ENCODE measurements at regions not wholly inside any gene's neighbourhood (a gene's known extent, or its start where the extent isn't known, plus 50 kb on each side); places are given as distances from the start of the nearest gene placed in this dataset.

DNA sequence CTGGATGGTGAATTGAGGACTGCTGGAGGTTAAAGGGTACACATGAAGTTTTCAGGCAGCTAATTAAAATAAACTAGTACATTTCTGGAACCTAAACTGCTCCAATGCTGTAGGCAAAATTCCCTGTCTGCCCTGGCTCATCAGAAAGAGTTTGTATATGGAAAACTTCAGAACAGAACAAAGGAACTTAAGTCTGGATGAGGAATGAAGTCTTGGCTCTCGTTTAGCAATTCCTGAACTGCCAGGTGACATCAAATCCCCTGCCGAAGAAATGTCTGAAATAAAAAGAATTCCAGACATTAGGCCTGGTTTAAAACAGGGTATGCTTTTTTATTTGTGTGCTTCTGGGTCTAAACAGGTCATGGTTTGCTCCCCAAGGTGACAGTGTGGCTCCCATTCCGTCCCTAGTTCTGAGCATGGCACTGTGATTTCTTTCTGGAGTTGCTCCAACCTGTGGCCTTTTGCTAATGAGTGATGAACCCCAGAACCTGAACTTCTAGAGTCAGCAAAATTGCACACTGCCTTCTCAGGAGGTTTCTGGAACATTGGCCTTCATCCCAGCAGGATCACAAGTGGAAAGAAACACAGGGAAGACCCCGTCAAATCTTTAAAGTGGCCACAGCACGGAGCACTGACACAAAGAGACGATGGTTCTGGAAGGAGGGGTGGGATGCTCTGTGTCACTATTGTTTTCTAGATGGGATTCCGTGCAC, 129.4 kb upstream of the NAA20 start:
- no peak overlapping the region for H3K27ac ChIP-seq (ENCODE audit: low read length)

GRCh38 chr20:19888269-19888671, 128.9 kb upstream of the NAA20 start:
- Histone ChIP-seq H3K4me3 (ENCODE audit: low read length) (no peak overlapping the region), H3K79me2 (ENCODE audit: low read length) (no peaks in the 10 kb centered on the region), H2AFZ (ENCODE audit: low read depth, low read length) (no peak overlapping the region), H3K9me3 (ENCODE audit: insufficient read depth, low read length) (no peaks in the 10 kb centered on the region), H3K36me3 (replicated peaks; ENCODE audit: low read depth, low read length) (no peaks in the 10 kb centered on the region), H3K27ac (ENCODE audit: low read length) (no peak overlapping the region), H3K27me3 (ENCODE audit: low read depth, low read length) (0 out of 2 replicates have a peak, but pooled peaks cover 10% of the 10 kb centered on the region), H3K4me2 (ENCODE audit: low read length) (no peak overlapping the region), H3K4me1 (ENCODE audit: low read length) (peaks cover 7% of the 10 kb centered on the region), H3K9ac (ENCODE audit: low read length) (no peak overlapping the region), H4K20me1 (ENCODE audit: insufficient read depth, low read length) (no peaks in the 10 kb centered on the region)
- no peak for TF ChIP-seq EZH2phosphoT487 (IDR thresholded peaks at IDR 0.05; ENCODE audit: low read depth)
- TF ChIP-seq, protein P1, sequence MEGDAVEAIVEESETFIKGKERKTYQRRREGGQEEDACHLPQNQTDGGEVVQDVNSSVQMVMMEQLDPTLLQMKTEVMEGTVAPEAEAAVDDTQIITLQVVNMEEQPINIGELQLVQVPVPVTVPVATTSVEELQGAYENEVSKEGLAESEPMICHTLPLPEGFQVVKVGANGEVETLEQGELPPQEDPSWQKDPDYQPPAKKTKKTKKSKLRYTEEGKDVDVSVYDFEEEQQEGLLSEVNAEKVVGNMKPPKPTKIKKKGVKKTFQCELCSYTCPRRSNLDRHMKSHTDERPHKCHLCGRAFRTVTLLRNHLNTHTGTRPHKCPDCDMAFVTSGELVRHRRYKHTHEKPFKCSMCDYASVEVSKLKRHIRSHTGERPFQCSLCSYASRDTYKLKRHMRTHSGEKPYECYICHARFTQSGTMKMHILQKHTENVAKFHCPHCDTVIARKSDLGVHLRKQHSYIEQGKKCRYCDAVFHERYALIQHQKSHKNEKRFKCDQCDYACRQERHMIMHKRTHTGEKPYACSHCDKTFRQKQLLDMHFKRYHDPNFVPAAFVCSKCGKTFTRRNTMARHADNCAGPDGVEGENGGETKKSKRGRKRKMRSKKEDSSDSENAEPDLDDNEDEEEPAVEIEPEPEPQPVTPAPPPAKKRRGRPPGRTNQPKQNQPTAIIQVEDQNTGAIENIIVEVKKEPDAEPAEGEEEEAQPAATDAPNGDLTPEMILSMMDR (IDR thresholded peaks at IDR 0.05; ENCODE audit: low read depth, low read length), result no peak

More for the DNA sequence above, 129.4 kb upstream of the NAA20 start:
- Histone ChIP-seq H2AFZ (ENCODE audit: low read depth, low read length) (no peak overlapping the region), H4K20me1 (ENCODE audit: insufficient read depth, low read length) (no peaks in the 10 kb centered on the region), H3K27me3 (ENCODE audit: low read depth, low read length) (peaks cover 13% of the 10 kb centered on the region; the same call in 1 of the 2 replicates), H3K36me3 (replicated peaks; ENCODE audit: low read depth, low read length) (no peaks in the 10 kb centered on the region), H3K9me3 (ENCODE audit: insufficient read depth, low read length) (no peaks in the 10 kb centered on the region), H3K4me2 (ENCODE audit: low read length) (no peak overlapping the region), H3K9ac (ENCODE audit: low read length) (no peak overlapping the region), H3K4me1 (ENCODE audit: low read length) (peaks cover 7% of the 10 kb centered on the region), H3K4me3 (ENCODE audit: low read length) (no peak overlapping the region), H3K79me2 (ENCODE audit: low read length) (no peaks in the 10 kb centered on the region)
- TF ChIP-seq, protein P1 (IDR thresholded peaks at IDR 0.05; ENCODE audit: low read depth, low read length), result no peak
- TF ChIP-seq EZH2phosphoT487 (IDR thresholded peaks at IDR 0.05; ENCODE audit: low read depth), result no peak

DNA sequence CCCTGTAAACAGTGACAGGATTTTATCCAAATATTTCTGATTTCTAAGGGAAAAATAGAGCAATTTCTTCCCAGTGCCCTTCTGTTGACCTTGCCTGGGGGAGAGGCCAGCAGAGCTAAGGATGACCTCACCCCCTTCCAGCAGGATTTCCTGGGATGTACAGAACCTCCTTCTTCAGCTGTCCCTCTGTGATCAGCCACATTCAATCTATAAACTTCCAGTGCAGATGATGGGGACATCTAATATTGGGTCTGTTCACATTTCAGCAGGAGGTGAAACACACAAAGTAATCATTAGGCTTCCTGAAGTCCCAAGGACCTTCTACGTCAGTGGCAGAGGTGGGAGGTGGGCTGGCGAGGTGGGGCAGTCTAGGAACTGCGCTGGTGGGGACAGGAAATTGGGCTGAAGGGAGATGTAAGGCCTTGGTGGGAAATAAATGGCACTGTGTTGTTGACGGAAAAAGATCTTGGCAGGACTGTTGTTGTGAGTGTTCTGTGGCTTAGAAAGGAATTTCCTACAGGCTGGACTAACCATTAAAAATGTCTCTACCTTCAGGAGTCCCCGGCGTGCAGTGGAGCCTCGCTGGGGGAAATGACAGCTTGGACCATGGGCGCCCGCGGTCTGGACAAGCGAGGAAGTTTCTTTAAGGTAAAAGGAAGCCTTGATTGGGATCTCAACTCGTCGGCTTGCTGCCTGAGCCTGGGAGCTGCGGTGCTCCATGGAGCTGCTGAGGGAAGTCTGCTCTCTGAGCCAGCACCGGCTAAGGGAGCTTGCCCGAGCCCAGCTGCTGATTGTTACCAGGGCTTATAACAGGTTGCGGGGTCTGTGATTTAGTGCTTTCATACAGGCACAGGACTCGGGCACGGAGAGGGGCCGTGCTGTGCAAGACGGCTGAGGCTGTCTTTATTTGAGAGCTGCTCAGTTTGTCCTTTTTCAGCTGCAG, 127.9 kb upstream of the NAA20 start:
- H3K36me3 ChIP-seq (replicated peaks; ENCODE audit: low read depth, low read length), result no peaks in the 10 kb centered on the region
- no peak overlapping the region for H3K4me2 ChIP-seq (ENCODE audit: low read length)
- no peaks in the 10 kb centered on the region for H3K79me2 ChIP-seq (ENCODE audit: low read length)
- H3K9me3 ChIP-seq (ENCODE audit: insufficient read depth, low read length), result no peaks in the 10 kb centered on the region
- H3K4me3 ChIP-seq (ENCODE audit: low read length), result no peak overlapping the region
- H2AFZ ChIP-seq (ENCODE audit: low read depth, low read length), result no peak overlapping the region
- no peak overlapping the region for H3K9ac ChIP-seq (ENCODE audit: low read length)
- 0 out of 2 replicates have a peak, but pooled peaks cover 10% of the 10 kb centered on the region for H3K27me3 ChIP-seq (ENCODE audit: low read depth, low read length)
- peaks cover 7% of the 10 kb centered on the region for H3K4me1 ChIP-seq (ENCODE audit: low read length)
- no peak for TF ChIP-seq EZH2phosphoT487 (IDR thresholded peaks at IDR 0.05; ENCODE audit: low read depth)
- TF ChIP-seq, protein P1 (IDR thresholded peaks at IDR 0.05; ENCODE audit: low read depth, low read length), result no peak
- H4K20me1 ChIP-seq (ENCODE audit: insufficient read depth, low read length), result no peaks in the 10 kb centered on the region
- H3K27ac ChIP-seq (ENCODE audit: low read length), result no peak overlapping the region
